ENCODE measurements at regions not wholly inside any gene's neighbourhood (a gene's known extent, or its start where the extent isn't known, plus 50 kb on each side); places are given as distances from the start of the nearest gene placed in this dataset.

DNA sequence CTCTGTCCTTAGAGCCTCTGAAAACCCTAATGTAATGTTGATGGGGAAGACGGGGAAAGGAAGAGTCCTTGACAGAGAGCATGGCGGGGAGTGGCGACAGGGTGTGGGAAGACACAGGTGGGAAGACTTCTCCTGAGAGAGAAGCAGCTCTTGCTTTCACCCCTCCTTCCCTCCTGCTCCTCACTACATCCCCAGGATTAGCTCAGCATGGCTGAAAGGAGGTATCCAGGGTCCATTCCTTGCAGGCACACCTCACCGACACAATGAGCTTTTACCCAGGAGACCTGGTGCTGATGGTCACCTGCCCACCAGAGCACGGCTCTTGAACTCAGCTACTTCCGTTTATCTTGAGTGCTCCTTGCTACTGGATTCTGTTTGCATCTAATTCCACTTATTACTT lies 469.3 kb downstream of the CDH26 start:
- TF ChIP-seq EZH2 (IDR thresholded peaks at IDR 0.05; ENCODE audit: low read length, unreplicated experiment) (no peak), EZH2phosphoT487 (IDR thresholded peaks at IDR 0.05; ENCODE audit: borderline replicate concordance, low read length) (no peak)
- TF ChIP-seq, protein P1, sequence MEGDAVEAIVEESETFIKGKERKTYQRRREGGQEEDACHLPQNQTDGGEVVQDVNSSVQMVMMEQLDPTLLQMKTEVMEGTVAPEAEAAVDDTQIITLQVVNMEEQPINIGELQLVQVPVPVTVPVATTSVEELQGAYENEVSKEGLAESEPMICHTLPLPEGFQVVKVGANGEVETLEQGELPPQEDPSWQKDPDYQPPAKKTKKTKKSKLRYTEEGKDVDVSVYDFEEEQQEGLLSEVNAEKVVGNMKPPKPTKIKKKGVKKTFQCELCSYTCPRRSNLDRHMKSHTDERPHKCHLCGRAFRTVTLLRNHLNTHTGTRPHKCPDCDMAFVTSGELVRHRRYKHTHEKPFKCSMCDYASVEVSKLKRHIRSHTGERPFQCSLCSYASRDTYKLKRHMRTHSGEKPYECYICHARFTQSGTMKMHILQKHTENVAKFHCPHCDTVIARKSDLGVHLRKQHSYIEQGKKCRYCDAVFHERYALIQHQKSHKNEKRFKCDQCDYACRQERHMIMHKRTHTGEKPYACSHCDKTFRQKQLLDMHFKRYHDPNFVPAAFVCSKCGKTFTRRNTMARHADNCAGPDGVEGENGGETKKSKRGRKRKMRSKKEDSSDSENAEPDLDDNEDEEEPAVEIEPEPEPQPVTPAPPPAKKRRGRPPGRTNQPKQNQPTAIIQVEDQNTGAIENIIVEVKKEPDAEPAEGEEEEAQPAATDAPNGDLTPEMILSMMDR (conservative IDR thresholded peaks at IDR 0.05; ENCODE audit: low read depth, low read length), result no peak
- no peaks in the 10 kb centered on the region for H4K20me1 ChIP-seq (ENCODE audit: low read length)
- ATAC-seq, result no peak
- H3K9me2 ChIP-seq (replicated peaks; ENCODE audit: low read length), result no peaks in the 10 kb centered on the region
- DNase-seq, result no peak
- H3K9ac ChIP-seq (ENCODE audit: low read length), result no peak overlapping the region
- H3K27me3 ChIP-seq (ENCODE audit: low read length), result no peaks in the 10 kb centered on the region
- H3K4me3 ChIP-seq (ENCODE audit: low read length), result no peak overlapping the region
- H3K27ac ChIP-seq (ENCODE audit: low read length), result no peak overlapping the region
- H3K36me3 ChIP-seq (ENCODE audit: low read depth, low read length), result no peaks in the 10 kb centered on the region
- H3K4me2 ChIP-seq (ENCODE audit: low read length), result no peak overlapping the region
- H3K4me1 ChIP-seq (ENCODE audit: insufficient read depth, low read length), result no peaks in the 10 kb centered on the region
- no peaks in the 10 kb centered on the region for H3F3A ChIP-seq (ENCODE audit: low read length, unreplicated experiment)
- H2AFZ ChIP-seq (ENCODE audit: low read length), result no peak overlapping the region
- H3K79me2 ChIP-seq (ENCODE audit: low read length), result no peaks in the 10 kb centered on the region
- H3K9me3 ChIP-seq (ENCODE audit: low read length), result 0 out of 2 replicates have a peak, but pooled peaks cover 9% of the 10 kb centered on the region
- POLR2A ChIA-PET (ENCODE audit: unreplicated experiment), result no interaction called here
- BruUV-seq (replicated peaks), result no TSS peak
- intact Hi-C loops (cut with micrococcal nuclease), result no loop called here
- CTCF ChIA-PET, result no interaction called here

DNA sequence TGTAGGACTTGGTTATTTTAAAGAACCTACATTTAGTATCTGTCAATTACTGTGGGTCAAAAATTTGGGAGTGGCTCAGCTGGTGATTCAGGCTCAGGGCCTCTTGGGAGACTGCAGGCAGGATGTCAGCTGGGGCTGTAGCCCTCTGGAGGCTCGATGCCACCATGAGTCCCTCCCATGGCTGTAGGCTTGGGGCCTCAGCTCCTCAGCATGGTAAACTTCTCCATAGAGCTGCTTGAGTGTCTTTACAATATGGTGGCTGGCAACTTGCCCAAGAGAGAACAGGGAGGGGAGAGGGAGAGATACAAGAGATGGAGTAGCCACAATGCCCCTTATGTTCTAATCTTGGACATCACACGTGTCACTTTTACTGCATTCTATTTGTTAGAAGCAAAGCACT lies 470.4 kb downstream of the CDH26 start:
- no peak for ATAC-seq

DNA sequence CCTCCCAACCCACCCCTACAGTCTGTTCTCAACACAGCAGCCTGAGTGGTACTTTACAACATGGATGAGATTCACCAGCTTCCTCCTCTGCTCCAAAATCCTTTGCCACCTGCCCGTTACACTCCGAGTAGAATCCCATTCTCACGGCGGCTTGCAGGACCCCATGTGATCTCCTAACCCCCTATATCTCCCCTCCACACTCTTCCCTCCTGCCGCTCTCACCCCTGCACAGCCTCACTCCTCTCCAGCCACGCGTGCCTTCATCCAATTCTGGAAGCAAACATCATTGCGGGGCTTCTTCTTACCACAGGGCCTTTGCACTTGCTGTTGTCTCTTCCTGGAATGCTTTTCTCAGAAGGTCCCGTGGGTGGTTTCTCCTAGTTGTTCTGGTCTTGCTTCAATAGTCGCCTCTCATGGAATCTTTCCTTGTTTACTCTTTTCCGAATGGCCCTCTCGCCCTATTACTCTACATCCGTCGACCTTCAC lies 472.3 kb downstream of the CDH26 start:
- H3K27ac ChIP-seq (ENCODE audit: low read length), result no peak overlapping the region
- H2AFZ ChIP-seq (ENCODE audit: low read length), result no peak overlapping the region
- H3K79me2 ChIP-seq (ENCODE audit: low read length), result no peaks in the 10 kb centered on the region
- 0 out of 2 replicates have a peak, but pooled peaks cover 9% of the 10 kb centered on the region for H3K9me3 ChIP-seq (ENCODE audit: low read length)
- no peaks in the 10 kb centered on the region for H4K20me1 ChIP-seq (ENCODE audit: low read length)
- CTCF ChIA-PET, result no interaction called here
- H3K27me3 ChIP-seq (ENCODE audit: low read length), result no peaks in the 10 kb centered on the region
- H3K36me3 ChIP-seq (ENCODE audit: low read depth, low read length), result no peaks in the 10 kb centered on the region
- no TSS peak for BruUV-seq (replicated peaks)
- no peaks in the 10 kb centered on the region for H3F3A ChIP-seq (ENCODE audit: low read length, unreplicated experiment)
- no peak overlapping the region for H3K9ac ChIP-seq (ENCODE audit: low read length)
- no peak for DNase-seq
- H3K4me1 ChIP-seq (ENCODE audit: insufficient read depth, low read length), result no peaks in the 10 kb centered on the region
- H3K4me2 ChIP-seq (ENCODE audit: low read length), result no peak overlapping the region
- POLR2A ChIA-PET (ENCODE audit: unreplicated experiment), result no interaction called here
- no peak for ATAC-seq
- H3K9me2 ChIP-seq (replicated peaks; ENCODE audit: low read length), result no peaks in the 10 kb centered on the region
- no peak overlapping the region for H3K4me3 ChIP-seq (ENCODE audit: low read length)
- intact Hi-C loops (cut with micrococcal nuclease), result no loop called here
- TF ChIP-seq EZH2 (IDR thresholded peaks at IDR 0.05; ENCODE audit: low read length, unreplicated experiment) (no peak), EZH2phosphoT487 (IDR thresholded peaks at IDR 0.05; ENCODE audit: borderline replicate concordance, low read length) (no peak)
- TF ChIP-seq, protein P1 (conservative IDR thresholded peaks at IDR 0.05; ENCODE audit: low read depth, low read length), result no peak

More for the DNA sequence above, 470.4 kb downstream of the CDH26 start:
- ChIA-PET POLR2A (ENCODE audit: unreplicated experiment) (no interaction called here), CTCF (no interaction called here)
- TF ChIP-seq EZH2phosphoT487 (IDR thresholded peaks at IDR 0.05; ENCODE audit: borderline replicate concordance, low read length) (no peak), EZH2 (IDR thresholded peaks at IDR 0.05; ENCODE audit: low read length, unreplicated experiment) (no peak)
- TF ChIP-seq, protein P1 (conservative IDR thresholded peaks at IDR 0.05; ENCODE audit: low read depth, low read length), result no peak
- DNase-seq, result no peak
- BruUV-seq (replicated peaks), result no TSS peak
- Histone ChIP-seq H3K27ac (ENCODE audit: low read length) (no peak overlapping the region), H3K4me1 (ENCODE audit: insufficient read depth, low read length) (no peaks in the 10 kb centered on the region), H3K36me3 (ENCODE audit: low read depth, low read length) (no peaks in the 10 kb centered on the region), H3K9ac (ENCODE audit: low read length) (no peak overlapping the region), H3K4me3 (ENCODE audit: low read length) (no peak overlapping the region), H2AFZ (ENCODE audit: low read length) (no peak overlapping the region), H3F3A (ENCODE audit: low read length, unreplicated experiment) (no peaks in the 10 kb centered on the region), H3K9me3 (ENCODE audit: low read length) (0 out of 2 replicates have a peak, but pooled peaks cover 9% of the 10 kb centered on the region), H4K20me1 (ENCODE audit: low read length) (no peaks in the 10 kb centered on the region), H3K4me2 (ENCODE audit: low read length) (no peak overlapping the region), H3K9me2 (replicated peaks; ENCODE audit: low read length) (no peaks in the 10 kb centered on the region), H3K79me2 (ENCODE audit: low read length) (no peaks in the 10 kb centered on the region), H3K27me3 (ENCODE audit: low read length) (no peaks in the 10 kb centered on the region)
- intact Hi-C loops (cut with micrococcal nuclease), result no loop called here
